ENCODE measurements at regions not wholly inside any gene's neighbourhood (a gene's known extent, or its start where the extent isn't known, plus 50 kb on each side); places are given as distances from the start of the nearest gene placed in this dataset.

DNA sequence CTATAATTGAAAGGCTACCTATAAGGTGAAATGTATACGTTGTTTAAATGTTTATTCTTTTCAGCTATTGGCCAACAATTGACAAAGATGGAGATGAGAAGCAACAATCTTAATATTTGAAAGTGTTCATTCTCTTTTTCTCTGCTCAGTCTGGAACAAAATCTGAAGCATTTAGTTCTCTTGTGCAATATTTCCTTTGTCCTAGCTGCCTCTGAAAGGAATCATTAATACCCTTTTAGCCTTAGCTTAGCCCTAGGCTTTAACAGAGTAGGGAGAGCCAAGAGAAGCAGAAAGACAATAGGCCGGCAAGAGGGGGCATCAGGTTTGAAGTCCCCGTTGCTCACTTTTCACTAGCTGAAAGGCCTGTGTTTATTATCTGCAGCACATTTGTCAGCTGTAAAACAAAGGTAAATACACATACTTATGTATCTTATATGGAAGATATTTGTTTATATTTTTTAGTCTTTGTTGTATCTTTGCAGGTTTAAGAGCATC lies 422.5 kb upstream of the SEMA6D start:
- TF ChIP-seq, protein P1, sequence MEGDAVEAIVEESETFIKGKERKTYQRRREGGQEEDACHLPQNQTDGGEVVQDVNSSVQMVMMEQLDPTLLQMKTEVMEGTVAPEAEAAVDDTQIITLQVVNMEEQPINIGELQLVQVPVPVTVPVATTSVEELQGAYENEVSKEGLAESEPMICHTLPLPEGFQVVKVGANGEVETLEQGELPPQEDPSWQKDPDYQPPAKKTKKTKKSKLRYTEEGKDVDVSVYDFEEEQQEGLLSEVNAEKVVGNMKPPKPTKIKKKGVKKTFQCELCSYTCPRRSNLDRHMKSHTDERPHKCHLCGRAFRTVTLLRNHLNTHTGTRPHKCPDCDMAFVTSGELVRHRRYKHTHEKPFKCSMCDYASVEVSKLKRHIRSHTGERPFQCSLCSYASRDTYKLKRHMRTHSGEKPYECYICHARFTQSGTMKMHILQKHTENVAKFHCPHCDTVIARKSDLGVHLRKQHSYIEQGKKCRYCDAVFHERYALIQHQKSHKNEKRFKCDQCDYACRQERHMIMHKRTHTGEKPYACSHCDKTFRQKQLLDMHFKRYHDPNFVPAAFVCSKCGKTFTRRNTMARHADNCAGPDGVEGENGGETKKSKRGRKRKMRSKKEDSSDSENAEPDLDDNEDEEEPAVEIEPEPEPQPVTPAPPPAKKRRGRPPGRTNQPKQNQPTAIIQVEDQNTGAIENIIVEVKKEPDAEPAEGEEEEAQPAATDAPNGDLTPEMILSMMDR (IDR thresholded peaks at IDR 0.05) = no peak
- no peak for TF ChIP-seq ZFX (IDR thresholded peaks at IDR 0.05; ENCODE audit: borderline replicate concordance)
